ENCODE measurements at regions not wholly inside any gene's neighbourhood (a gene's known extent, or its start where the extent isn't known, plus 50 kb on each side); places are given as distances from the start of the nearest gene placed in this dataset.

- H3K23ac ChIP-seq (ENCODE audit: low read depth, low read length, poor library complexity): no peak overlapping the region
- no peaks in the 10 kb centered on the region for H3K27me3 ChIP-seq (ENCODE audit: control insufficient read depth in 3 of 3, insufficient read depth in 3 of 3, low read depth in 1 of 3, low read length in 3 of 3)
- H3K36me3 ChIP-seq (replicated peaks in 1 of 2; ENCODE audit: control insufficient read depth in 2 of 2, insufficient read depth in 2 of 2, low read length in 2 of 2): no peaks in the 10 kb centered on the region
- H2AK5ac ChIP-seq (ENCODE audit: low read depth, low read length): no peak overlapping the region
- no peak for DNase-seq (ENCODE audit: low spot score)
- H3K27ac ChIP-seq (replicated peaks; ENCODE audit: low read length): no peak overlapping the region
- no peak overlapping the region for H2BK120ac ChIP-seq (ENCODE audit: low read depth, low read length)
- H4K91ac ChIP-seq (ENCODE audit: low read depth, low read length, poor library complexity): no peak overlapping the region
- no peak overlapping the region for H2BK5ac ChIP-seq (ENCODE audit: low read length)
- no peaks in the 10 kb centered on the region for H3K79me1 ChIP-seq (ENCODE audit: low read depth, low read length)
- no peak overlapping the region for H2BK12ac ChIP-seq (ENCODE audit: low read length)
- no peak overlapping the region for H3K4me2 ChIP-seq (ENCODE audit: insufficient read depth, low read length, poor library complexity, severe bottlenecking)
- no peaks in the 10 kb centered on the region for H3K4me1 ChIP-seq (ENCODE audit: control insufficient read depth in 2 of 2, insufficient read depth in 1 of 2, low read depth in 1 of 2, low read length in 2 of 2)
- H3K4ac ChIP-seq (ENCODE audit: low read length): no peak overlapping the region
- no peak overlapping the region for H3K18ac ChIP-seq (ENCODE audit: low read length)
- no peak overlapping the region for H3K14ac ChIP-seq (ENCODE audit: low read length)
- H2BK15ac ChIP-seq (ENCODE audit: low read length): no peak overlapping the region
- no peaks in the 10 kb centered on the region for H3K9me3 ChIP-seq (replicated peaks in 1 of 2; ENCODE audit: control insufficient read depth in 2 of 2, insufficient read depth in 1 of 2, low read depth in 1 of 2, low read length in 2 of 2)
- no peak overlapping the region for H4K8ac ChIP-seq (ENCODE audit: low read depth, low read length)
- H3K9ac ChIP-seq (ENCODE audit: low read depth, low read length, poor library complexity): no peak overlapping the region
- no peak overlapping the region for H3K4me3 ChIP-seq (ENCODE audit: low read length in 2 of 2)
- no peak overlapping the region for H2AFZ ChIP-seq (ENCODE audit: low read length)
These were observed 245.4 kb downstream of the HTR1B start for GRCh38 chr6:77217896-77218295.

DNA sequence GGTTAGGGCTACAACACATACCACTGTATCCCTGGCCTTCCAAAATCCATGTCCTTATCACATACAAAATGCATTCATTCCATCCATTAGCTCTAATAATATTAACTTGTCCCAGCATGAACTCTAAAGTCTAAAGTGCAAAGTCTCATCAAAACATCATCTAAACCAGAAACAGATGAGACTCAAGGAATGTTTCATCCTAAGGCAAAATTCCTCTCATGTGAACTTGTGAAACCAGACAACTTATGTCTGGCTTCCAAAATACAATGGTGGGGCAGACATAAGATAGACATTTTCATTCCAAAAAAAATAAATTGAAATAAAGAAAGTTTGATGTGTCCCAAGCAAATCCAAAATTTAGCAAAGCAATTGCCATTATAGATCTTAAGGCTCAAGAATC lies 257.4 kb downstream of the HTR1B start:
- H3K79me1 ChIP-seq (ENCODE audit: low read depth, low read length): no peaks in the 10 kb centered on the region
- no peak overlapping the region for H2AFZ ChIP-seq (ENCODE audit: low read length)
- no peak overlapping the region for H2BK5ac ChIP-seq (ENCODE audit: low read length)
- H2BK15ac ChIP-seq (ENCODE audit: low read length): no peak overlapping the region
- no peaks in the 10 kb centered on the region for H3K9me3 ChIP-seq (replicated peaks in 1 of 2; ENCODE audit: control insufficient read depth in 2 of 2, insufficient read depth in 1 of 2, low read depth in 1 of 2, low read length in 2 of 2)
- H3K27ac ChIP-seq (replicated peaks; ENCODE audit: low read length): no peak overlapping the region
- no peaks in the 10 kb centered on the region for H3K27me3 ChIP-seq (ENCODE audit: control insufficient read depth in 3 of 3, insufficient read depth in 3 of 3, low read depth in 1 of 3, low read length in 3 of 3)
- no peaks in the 10 kb centered on the region for H3K36me3 ChIP-seq (replicated peaks in 1 of 2; ENCODE audit: control insufficient read depth in 2 of 2, insufficient read depth in 2 of 2, low read length in 2 of 2)
- no peak for DNase-seq (ENCODE audit: low spot score)
- no peak overlapping the region for H3K9ac ChIP-seq (ENCODE audit: low read depth, low read length, poor library complexity)
- no peaks in the 10 kb centered on the region for H3K4me1 ChIP-seq (ENCODE audit: control insufficient read depth in 2 of 2, insufficient read depth in 1 of 2, low read depth in 1 of 2, low read length in 2 of 2)
- no peak overlapping the region for H3K4me3 ChIP-seq (ENCODE audit: low read length in 2 of 2)
- H3K4ac ChIP-seq (ENCODE audit: low read length): no peak overlapping the region
- H3K18ac ChIP-seq (ENCODE audit: low read length): no peak overlapping the region
- H2AK5ac ChIP-seq (ENCODE audit: low read depth, low read length): no peak overlapping the region
- H3K14ac ChIP-seq (ENCODE audit: low read length): no peak overlapping the region
- H2BK120ac ChIP-seq (ENCODE audit: low read depth, low read length): no peak overlapping the region
- H4K91ac ChIP-seq (ENCODE audit: low read depth, low read length, poor library complexity): no peak overlapping the region
- H2BK12ac ChIP-seq (ENCODE audit: low read length): no peak overlapping the region
- H3K4me2 ChIP-seq (ENCODE audit: insufficient read depth, low read length, poor library complexity, severe bottlenecking): no peak overlapping the region
- no peak overlapping the region for H4K8ac ChIP-seq (ENCODE audit: low read depth, low read length)
- H3K23ac ChIP-seq (ENCODE audit: low read depth, low read length, poor library complexity): no peak overlapping the region

GRCh38 chr6:77204555-77204954 lies 258.7 kb downstream of the HTR1B start:
- Histone ChIP-seq H2BK5ac (ENCODE audit: low read length) (no peak overlapping the region), H3K18ac (ENCODE audit: low read length) (no peak overlapping the region), H3K4me1 (ENCODE audit: control insufficient read depth in 2 of 2, insufficient read depth in 1 of 2, low read depth in 1 of 2, low read length in 2 of 2) (no peaks in the 10 kb centered on the region), H2AK5ac (ENCODE audit: low read depth, low read length) (no peak overlapping the region), H3K79me1 (ENCODE audit: low read depth, low read length) (no peaks in the 10 kb centered on the region), H2BK120ac (ENCODE audit: low read depth, low read length) (no peak overlapping the region), H3K9me3 (replicated peaks in 1 of 2; ENCODE audit: control insufficient read depth in 2 of 2, insufficient read depth in 1 of 2, low read depth in 1 of 2, low read length in 2 of 2) (no peaks in the 10 kb centered on the region), H2BK12ac (ENCODE audit: low read length) (no peak overlapping the region), H3K27me3 (ENCODE audit: control insufficient read depth in 3 of 3, insufficient read depth in 3 of 3, low read depth in 1 of 3, low read length in 3 of 3) (no peaks in the 10 kb centered on the region), H3K27ac (replicated peaks; ENCODE audit: low read length) (no peak overlapping the region), H3K4me3 (ENCODE audit: low read length in 2 of 2) (no peak overlapping the region), H2AFZ (ENCODE audit: low read length) (no peak overlapping the region), H3K14ac (ENCODE audit: low read length) (no peak overlapping the region), H3K23ac (ENCODE audit: low read depth, low read length, poor library complexity) (no peak overlapping the region), H4K8ac (ENCODE audit: low read depth, low read length) (no peak overlapping the region), H3K4me2 (ENCODE audit: insufficient read depth, low read length, poor library complexity, severe bottlenecking) (no peak overlapping the region), H3K9ac (ENCODE audit: low read depth, low read length, poor library complexity) (no peak overlapping the region), H4K91ac (ENCODE audit: low read depth, low read length, poor library complexity) (no peak overlapping the region), H3K36me3 (replicated peaks in 1 of 2; ENCODE audit: control insufficient read depth in 2 of 2, insufficient read depth in 2 of 2, low read length in 2 of 2) (no peaks in the 10 kb centered on the region), H2BK15ac (ENCODE audit: low read length) (no peak overlapping the region), H3K4ac (ENCODE audit: low read length) (no peak overlapping the region)
- whole genome bisulfite sequencing, 2 donors (ENCODE audit: extremely low coverage in 2 of 2, insufficient read length in 2 of 2, insufficient replicate concordance in 1 of 2): no CpG with 5 or more reads among the region's 1 CpG
- DNase-seq (ENCODE audit: low spot score): no peak

DNA sequence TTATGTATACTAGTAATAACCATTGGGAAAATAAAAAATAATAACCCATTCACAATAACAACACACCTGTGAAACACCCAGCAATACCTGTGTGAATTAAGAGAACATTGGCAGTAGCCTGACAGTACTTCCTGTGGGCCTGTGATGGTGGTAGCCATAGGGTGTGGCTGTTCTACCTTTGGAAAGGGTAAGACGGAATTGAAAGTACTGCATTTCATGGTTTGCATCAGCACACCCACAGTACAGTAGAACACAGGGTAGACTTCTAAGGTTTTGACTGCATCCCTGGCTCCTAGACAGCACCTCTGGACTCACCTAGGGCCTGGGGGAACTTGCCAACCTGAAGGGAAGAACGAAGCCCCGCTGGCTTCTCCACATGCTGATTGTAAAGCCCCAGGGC lies 279.8 kb downstream of the HTR1B start:
- no peak overlapping the region for H3K14ac ChIP-seq (ENCODE audit: low read length)
- H3K18ac ChIP-seq (ENCODE audit: low read length): no peak overlapping the region
- no peak overlapping the region for H2BK12ac ChIP-seq (ENCODE audit: low read length)
- no CpG with 5 or more reads among the region's 3 CpGs for WGBS, 2 donors (ENCODE audit: extremely low coverage in 2 of 2, insufficient read length in 2 of 2, insufficient replicate concordance in 1 of 2)
- H3K9me3 ChIP-seq (replicated peaks in 1 of 2; ENCODE audit: control insufficient read depth in 2 of 2, insufficient read depth in 1 of 2, low read depth in 1 of 2, low read length in 2 of 2): no peaks in the 10 kb centered on the region
- H3K79me1 ChIP-seq (ENCODE audit: low read depth, low read length): no peaks in the 10 kb centered on the region
- no peak overlapping the region for H4K8ac ChIP-seq (ENCODE audit: low read depth, low read length)
- H3K4me1 ChIP-seq (ENCODE audit: control insufficient read depth in 2 of 2, insufficient read depth in 1 of 2, low read depth in 1 of 2, low read length in 2 of 2): no peaks in the 10 kb centered on the region
- no peak overlapping the region for H4K91ac ChIP-seq (ENCODE audit: low read depth, low read length, poor library complexity)
- H2BK120ac ChIP-seq (ENCODE audit: low read depth, low read length): no peak overlapping the region
- no peak overlapping the region for H3K4me2 ChIP-seq (ENCODE audit: insufficient read depth, low read length, poor library complexity, severe bottlenecking)
- no peak overlapping the region for H3K27ac ChIP-seq (replicated peaks; ENCODE audit: low read length)
- no peaks in the 10 kb centered on the region for H3K27me3 ChIP-seq (ENCODE audit: control insufficient read depth in 3 of 3, insufficient read depth in 3 of 3, low read depth in 1 of 3, low read length in 3 of 3)
- H3K9ac ChIP-seq (ENCODE audit: low read depth, low read length, poor library complexity): no peak overlapping the region
- H2AK5ac ChIP-seq (ENCODE audit: low read depth, low read length): no peak overlapping the region
- H3K4ac ChIP-seq (ENCODE audit: low read length): no peak overlapping the region
- peak overlapping the region in 1 of 2 donors; percentile 44 for H3K4me3 ChIP-seq (ENCODE audit: low read length in 2 of 2)
- DNase-seq (ENCODE audit: low spot score): no peak
- H2BK5ac ChIP-seq (ENCODE audit: low read length): no peak overlapping the region
- no peak overlapping the region for H2BK15ac ChIP-seq (ENCODE audit: low read length)
- no peak overlapping the region for H2AFZ ChIP-seq (ENCODE audit: low read length)
- no peak overlapping the region for H3K23ac ChIP-seq (ENCODE audit: low read depth, low read length, poor library complexity)
- H3K36me3 ChIP-seq (replicated peaks in 1 of 2; ENCODE audit: control insufficient read depth in 2 of 2, insufficient read depth in 2 of 2, low read length in 2 of 2): no peaks in the 10 kb centered on the region

Data from neuronal stem cell (in vitro differentiated cells).